A673 (cell line): ENCODE measurements at regions not wholly inside any gene's neighbourhood (a gene's known extent, or its start where the extent isn't known, plus 50 kb on each side); places are given as distances from the start of the nearest gene placed in this dataset.

Source experiments
- BruUV-seq: library from RNA; stranded (reverse); fragments of 400-500 nt; replicated peaks from 2 replicates; lab custom pipeline; 2021; lab: Mats Ljungman, UMichigan
- CTCF ChIA-PET: fragments of 300-600 bp; sonication (Branson Sonifier 250); formaldehyde crosslinking; loops from one replicate; lab custom pipeline; 2022; ENCODE audit warnings: antibody characterized with exemption; lab: Charles Lee
- POLR2A ChIA-PET: fragments of 300-600 bp; sonication (Branson Sonifier 250); formaldehyde crosslinking; loops from one replicate; lab custom pipeline; 2022; ENCODE audit warnings: antibody characterized with exemption; ENCODE audit not compliant: low non-redundant PET; lab: Charles Lee
- DNase-seq: peaks from one replicate; pipeline ENCODE4 v3.0.0-alpha.2; 2015; ENCODE audit warnings: low spot score
- H3K27ac ChIP-seq: fragments of 200-600 bp; sonication (generic); 2 replicates; pipeline ENCODE4 v1.5.1; 2016; ENCODE audit warnings: mixed run types, low read depth, mild to moderate bottlenecking, mixed read lengths, antibody characterized with exemption, low read length; ENCODE audit not compliant: poor library complexity, severe bottlenecking
- H3K27me3 ChIP-seq: fragments of 200-600 bp; sonication (generic); replicated peaks from 2 replicates; pipeline ENCODE4 v1.6.1; 2017; ENCODE audit warnings: mixed run types, low read depth, mild to moderate bottlenecking, mixed read lengths, antibody characterized with exemption, low read length; ENCODE audit not compliant: insufficient read depth, poor library complexity
- H3K36me3 ChIP-seq: fragments of 200-600 bp; sonication (generic); 2 replicates; pipeline ENCODE4 v1.6.1; 2016; ENCODE audit warnings: mixed run types, mild to moderate bottlenecking, mixed read lengths, antibody characterized with exemption, low read length; ENCODE audit not compliant: insufficient read depth, poor library complexity, severe bottlenecking
- H3K4me1 ChIP-seq: fragments of 200-600 bp; sonication (generic); 2 replicates; pipeline ENCODE4 v1.6.1; 2017; ENCODE audit warnings: mixed run types, mild to moderate bottlenecking, mixed read lengths, antibody characterized with exemption, low read length; ENCODE audit not compliant: insufficient read depth, poor library complexity, severe bottlenecking
- H3K4me3 ChIP-seq: fragments of 200-600 bp; sonication (generic); 2 replicates; pipeline ENCODE4 v1.5.1; 2016; ENCODE audit warnings: low read depth, mixed run types, mild to moderate bottlenecking, mixed read lengths, low read length; ENCODE audit not compliant: poor library complexity, severe bottlenecking
- H3K9me3 ChIP-seq: fragments of 200-600 bp; sonication (generic); 2 replicates; pipeline ENCODE4 v1.6.1; 2016; ENCODE audit warnings: mixed run types, low read depth, mild to moderate bottlenecking, mixed read lengths, antibody characterized with exemption, low read length; ENCODE audit not compliant: poor library complexity, severe bottlenecking
- CTCF ChIP-seq: fragments of 300-800, 200-600 bp; sonication (generic); conservative IDR thresholded peaks from 2 replicates; pipeline ENCODE4 v1.5.1; 2017; ENCODE audit warnings: low read depth, mild to moderate bottlenecking, antibody characterized with exemption, low read length, moderate library complexity, mixed read lengths
- EZH2 ChIP-seq: fragments of 200-600 bp; sonication (generic); IDR thresholded peaks from 2 replicates; pipeline ENCODE4 v1.6.1; 2017; ENCODE audit warnings: borderline replicate concordance, low read depth, mild to moderate bottlenecking, mixed read lengths, antibody characterized with exemption, low read length; ENCODE audit not compliant: poor library complexity, severe bottlenecking
- intact Hi-C: fragments of 100-400 bp; cut with micrococcal nuclease; formaldehyde crosslinking; loops from one replicate; pipeline ENCODE4 v1.10.0; 2022; ENCODE audit not compliant: unreplicated experiment

- Histone ChIP-seq H3K4me3 (no peak overlapping the region), H3K4me1 (no peaks in the 10 kb centered on the region), H3K9me3 (no peaks in the 10 kb centered on the region), H3K27ac (no peak overlapping the region), H3K27me3 (no peaks in the 10 kb centered on the region), H3K36me3 (no peaks in the 10 kb centered on the region)
- ChIA-PET CTCF (no interaction called here), POLR2A (no interaction called here)
- no TSS peak for BruUV-seq
- intact Hi-C loops = no loop called here
- DNase-seq = no peak
- TF ChIP-seq CTCF = no peak
- no peak for TF ChIP-seq EZH2
Measured at GRCh38 chr20:22501566-22502344, 82.6 kb downstream of the FOXA2 start.

GRCh38 chr20:22501034-22501433 is 83.3 kb downstream of the FOXA2 start:
- no TSS peak for BruUV-seq
- Histone ChIP-seq H3K27ac (no peak overlapping the region), H3K9me3 (no peaks in the 10 kb centered on the region), H3K36me3 (no peaks in the 10 kb centered on the region), H3K27me3 (no peaks in the 10 kb centered on the region), H3K4me3 (no peak overlapping the region), H3K4me1 (no peaks in the 10 kb centered on the region)
- no peak for TF ChIP-seq EZH2
- TF ChIP-seq CTCF = no peak
- CTCF ChIA-PET = no interaction called here
- no peak for DNase-seq
- intact Hi-C loops = no loop called here
- POLR2A ChIA-PET = no interaction called here

- POLR2A ChIA-PET = no interaction called here
Measured at GRCh38 chr20:22499515-22500166, 84.7 kb downstream of the FOXA2 start.

More at GRCh38 chr20:22499515-22500166, 84.7 kb downstream of the FOXA2 start:
- no peak overlapping the region for H3K27ac ChIP-seq
- H3K36me3 ChIP-seq = no peaks in the 10 kb centered on the region
- H3K9me3 ChIP-seq = no peaks in the 10 kb centered on the region
- no peak overlapping the region for H3K4me3 ChIP-seq
- no peak for TF ChIP-seq CTCF
- no peak for TF ChIP-seq EZH2
- BruUV-seq = no TSS peak
- H3K4me1 ChIP-seq = no peaks in the 10 kb centered on the region
- H3K27me3 ChIP-seq = no peaks in the 10 kb centered on the region
- intact Hi-C loops = no loop called here
- CTCF ChIA-PET = no interaction called here
- DNase-seq = no peak
